ENCODE measurements at regions not wholly inside any gene's neighbourhood (a gene's known extent, or its start where the extent isn't known, plus 50 kb on each side); places are given as distances from the start of the nearest gene placed in this dataset.

DNA sequence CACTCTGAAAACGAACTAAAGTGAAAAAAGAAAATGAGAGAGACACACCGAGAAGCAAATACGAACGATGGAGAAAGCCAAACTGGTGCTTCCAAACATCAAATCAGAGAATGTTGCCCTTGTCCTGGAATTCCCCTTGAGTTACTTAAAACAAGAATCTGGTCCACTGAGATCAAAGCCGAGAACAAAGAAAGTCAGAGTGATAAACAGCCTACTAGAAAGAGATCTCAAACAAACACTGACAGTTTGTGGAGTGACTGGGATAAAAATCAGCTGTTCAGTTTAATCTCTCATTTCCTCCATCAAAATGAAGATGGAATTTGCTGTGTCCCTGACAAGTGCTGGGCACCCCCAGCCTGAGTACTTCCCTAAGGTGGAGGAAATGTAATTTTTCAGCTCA, 582.6 kb downstream of the NR2F1-AS1 start:
- TF ChIP-seq, protein P1, sequence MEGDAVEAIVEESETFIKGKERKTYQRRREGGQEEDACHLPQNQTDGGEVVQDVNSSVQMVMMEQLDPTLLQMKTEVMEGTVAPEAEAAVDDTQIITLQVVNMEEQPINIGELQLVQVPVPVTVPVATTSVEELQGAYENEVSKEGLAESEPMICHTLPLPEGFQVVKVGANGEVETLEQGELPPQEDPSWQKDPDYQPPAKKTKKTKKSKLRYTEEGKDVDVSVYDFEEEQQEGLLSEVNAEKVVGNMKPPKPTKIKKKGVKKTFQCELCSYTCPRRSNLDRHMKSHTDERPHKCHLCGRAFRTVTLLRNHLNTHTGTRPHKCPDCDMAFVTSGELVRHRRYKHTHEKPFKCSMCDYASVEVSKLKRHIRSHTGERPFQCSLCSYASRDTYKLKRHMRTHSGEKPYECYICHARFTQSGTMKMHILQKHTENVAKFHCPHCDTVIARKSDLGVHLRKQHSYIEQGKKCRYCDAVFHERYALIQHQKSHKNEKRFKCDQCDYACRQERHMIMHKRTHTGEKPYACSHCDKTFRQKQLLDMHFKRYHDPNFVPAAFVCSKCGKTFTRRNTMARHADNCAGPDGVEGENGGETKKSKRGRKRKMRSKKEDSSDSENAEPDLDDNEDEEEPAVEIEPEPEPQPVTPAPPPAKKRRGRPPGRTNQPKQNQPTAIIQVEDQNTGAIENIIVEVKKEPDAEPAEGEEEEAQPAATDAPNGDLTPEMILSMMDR (IDR thresholded peaks at IDR 0.05; ENCODE audit: low read depth, low read length): no peak
- no peak for TF ChIP-seq POLR2A (IDR thresholded peaks at IDR 0.05; ENCODE audit: extremely low read depth, insufficient read length)

All from NB4 (cell line).